GM12865 (cell line): ENCODE measurements at regions not wholly inside any gene's neighbourhood (a gene's known extent, or its start where the extent isn't known, plus 50 kb on each side); places are given as distances from the start of the nearest gene placed in this dataset.

ENCODE experiments used
- DNase-seq: peaks from one replicate; pipeline ENCODE4 v3.0.0; 2010; ENCODE audit warnings: low read depth
- H3K4me3 ChIP-seq: 2 replicates; pipeline ENCODE4 v1.5.1; 2011; ENCODE audit warnings: mild to moderate bottlenecking, low read depth, low read length, control low read depth
- TF ChIP-seq, protein P1 (sequence below): IDR thresholded peaks from 2 replicates; pipeline ENCODE4 v1.5.1; 2011; ENCODE audit warnings: low read length, control low read depth, low read depth, inconsistent platforms; ENCODE audit not compliant: insufficient read depth; ENCODE audit errors: missing control alignments

GRCh38 chr9:118595719-118596305 lies 773.4 kb downstream of the BRINP1 start:
- TF ChIP-seq, protein P1, sequence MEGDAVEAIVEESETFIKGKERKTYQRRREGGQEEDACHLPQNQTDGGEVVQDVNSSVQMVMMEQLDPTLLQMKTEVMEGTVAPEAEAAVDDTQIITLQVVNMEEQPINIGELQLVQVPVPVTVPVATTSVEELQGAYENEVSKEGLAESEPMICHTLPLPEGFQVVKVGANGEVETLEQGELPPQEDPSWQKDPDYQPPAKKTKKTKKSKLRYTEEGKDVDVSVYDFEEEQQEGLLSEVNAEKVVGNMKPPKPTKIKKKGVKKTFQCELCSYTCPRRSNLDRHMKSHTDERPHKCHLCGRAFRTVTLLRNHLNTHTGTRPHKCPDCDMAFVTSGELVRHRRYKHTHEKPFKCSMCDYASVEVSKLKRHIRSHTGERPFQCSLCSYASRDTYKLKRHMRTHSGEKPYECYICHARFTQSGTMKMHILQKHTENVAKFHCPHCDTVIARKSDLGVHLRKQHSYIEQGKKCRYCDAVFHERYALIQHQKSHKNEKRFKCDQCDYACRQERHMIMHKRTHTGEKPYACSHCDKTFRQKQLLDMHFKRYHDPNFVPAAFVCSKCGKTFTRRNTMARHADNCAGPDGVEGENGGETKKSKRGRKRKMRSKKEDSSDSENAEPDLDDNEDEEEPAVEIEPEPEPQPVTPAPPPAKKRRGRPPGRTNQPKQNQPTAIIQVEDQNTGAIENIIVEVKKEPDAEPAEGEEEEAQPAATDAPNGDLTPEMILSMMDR = peak; percentile 18
- H3K4me3 ChIP-seq = no peak overlapping the region
- DNase-seq = peak; percentile 20

- no peak overlapping the region for H3K4me3 ChIP-seq
- no peak for DNase-seq
- TF ChIP-seq, protein P1 = no peak
Measured at GRCh38 chr9:118596374-118597015, 772.7 kb downstream of the BRINP1 start.

- DNase-seq = no peak
- no peak overlapping the region for H3K4me3 ChIP-seq
- TF ChIP-seq, protein P1 = no peak
Measured at GRCh38 chr9:118606668-118607067, 762.6 kb downstream of the BRINP1 start.

- H3K4me3 ChIP-seq = no peak overlapping the region
- DNase-seq = no peak
- TF ChIP-seq, protein P1 = no peak
Measured at GRCh38 chr9:118609355-118610044, 759.7 kb downstream of the BRINP1 start.

- no peak for DNase-seq
- TF ChIP-seq, protein P1 = no peak
- H3K4me3 ChIP-seq = no peak overlapping the region
Measured at GRCh38 chr9:118612201-118612600, 757.0 kb downstream of the BRINP1 start.

GRCh38 chr9:118613996-118614395 lies 755.2 kb downstream of the BRINP1 start:
- DNase-seq = no peak
- TF ChIP-seq, protein P1 = no peak
- no peak overlapping the region for H3K4me3 ChIP-seq
